ENCODE measurements at regions not wholly inside any gene's neighbourhood (a gene's known extent, or its start where the extent isn't known, plus 50 kb on each side); places are given as distances from the start of the nearest gene placed in this dataset.

DNA sequence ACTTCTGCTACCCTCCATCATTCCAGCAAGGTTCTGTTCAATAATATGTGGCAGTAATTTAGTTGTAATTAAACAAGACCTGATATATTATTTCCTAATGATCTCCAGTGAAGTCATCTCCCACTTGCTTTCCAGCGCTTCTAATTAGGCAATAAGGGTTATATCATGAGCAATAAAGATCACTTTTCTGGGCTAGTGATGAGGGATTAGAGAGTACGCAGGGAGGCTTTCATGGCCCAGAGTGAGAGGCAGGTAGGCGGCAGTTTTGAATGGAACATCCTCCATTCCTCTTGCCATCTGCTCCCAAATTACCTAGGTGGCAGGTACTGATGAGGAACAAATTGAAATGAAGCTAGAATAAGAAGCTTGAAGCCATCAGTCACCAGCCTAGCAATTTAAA lies 358.1 kb upstream of the SYT4 start:
- Histone ChIP-seq H3K4me2 (replicated peaks; ENCODE audit: low read depth, low read length, poor library complexity, severe bottlenecking) (no peak overlapping the region), H4K20me1 (ENCODE audit: control insufficient read depth, insufficient read depth, low read length, poor library complexity, severe bottlenecking) (no peaks in the 10 kb centered on the region), H3K9ac (ENCODE audit: low read length) (no peak overlapping the region), H2AFZ (ENCODE audit: insufficient read depth, low read depth, low read length, poor library complexity, severe bottlenecking) (no peak overlapping the region), H3K79me2 (ENCODE audit: control insufficient read depth, insufficient read depth, low read length) (no peaks in the 10 kb centered on the region), H3K9me3 (ENCODE audit: control extremely low read depth in 1 of 3, control insufficient read depth in 2 of 3, insufficient read depth in 1 of 3, low read length in 2 of 3) (no peaks in the 10 kb centered on the region), H3K27me3 (replicated peaks in 1 of 4; ENCODE audit: control extremely low read depth in 1 of 4, control insufficient read depth in 3 of 4, insufficient read depth in 4 of 4, low read length in 3 of 4) (no peaks in the 10 kb centered on the region), H3K27ac (ENCODE audit: low read length in 2 of 2) (no peak overlapping the region), H3K36me3 (replicated peaks in 1 of 2; ENCODE audit: control extremely low read depth in 1 of 2, control insufficient read depth in 1 of 2, extremely low read depth in 1 of 2, insufficient read depth in 2 of 2, low read length in 1 of 2) (no peaks in the 10 kb centered on the region), H3K4me3 (ENCODE audit: control extremely low read depth in 1 of 5, extremely low read depth in 1 of 5, insufficient read depth in 1 of 5, low read depth in 2 of 5, low read length in 4 of 5) (no peak overlapping the region), H3K4me1 (ENCODE audit: control insufficient read depth in 2 of 2, insufficient read depth in 2 of 2, low read length in 2 of 2) (no peaks in the 10 kb centered on the region)
- WGBS (ENCODE audit: insufficient coverage), result no CpG with 5 or more reads among the region's 3 CpGs
- DNase-seq (no peak), ATAC-seq (ENCODE audit: low read depth) (no peak)
- H3K9me3 Mint-ChIP-seq (ENCODE audit: insufficient read depth), result no peaks in the 10 kb centered on the region
- peaks cover under 1% of the 10 kb centered on the region for H3K27me3 Mint-ChIP-seq
- no peak overlapping the region for H3K27ac Mint-ChIP-seq
- TF ChIP-seq EZH2 (IDR thresholded peaks at IDR 0.05; ENCODE audit: borderline replicate concordance, insufficient read depth, low read depth, low read length, poor library complexity, severe bottlenecking), result no peak
- TF ChIP-seq, protein P1, sequence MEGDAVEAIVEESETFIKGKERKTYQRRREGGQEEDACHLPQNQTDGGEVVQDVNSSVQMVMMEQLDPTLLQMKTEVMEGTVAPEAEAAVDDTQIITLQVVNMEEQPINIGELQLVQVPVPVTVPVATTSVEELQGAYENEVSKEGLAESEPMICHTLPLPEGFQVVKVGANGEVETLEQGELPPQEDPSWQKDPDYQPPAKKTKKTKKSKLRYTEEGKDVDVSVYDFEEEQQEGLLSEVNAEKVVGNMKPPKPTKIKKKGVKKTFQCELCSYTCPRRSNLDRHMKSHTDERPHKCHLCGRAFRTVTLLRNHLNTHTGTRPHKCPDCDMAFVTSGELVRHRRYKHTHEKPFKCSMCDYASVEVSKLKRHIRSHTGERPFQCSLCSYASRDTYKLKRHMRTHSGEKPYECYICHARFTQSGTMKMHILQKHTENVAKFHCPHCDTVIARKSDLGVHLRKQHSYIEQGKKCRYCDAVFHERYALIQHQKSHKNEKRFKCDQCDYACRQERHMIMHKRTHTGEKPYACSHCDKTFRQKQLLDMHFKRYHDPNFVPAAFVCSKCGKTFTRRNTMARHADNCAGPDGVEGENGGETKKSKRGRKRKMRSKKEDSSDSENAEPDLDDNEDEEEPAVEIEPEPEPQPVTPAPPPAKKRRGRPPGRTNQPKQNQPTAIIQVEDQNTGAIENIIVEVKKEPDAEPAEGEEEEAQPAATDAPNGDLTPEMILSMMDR (IDR thresholded peaks at IDR 0.05), result no peak
- CTCF ChIA-PET, result interaction anchor here (1.0 kb wide), 1 partner anchor 13 kb away, joined by 3 read pairs; no protein-coding TSS in a partner anchor
- intact Hi-C loops (cut with micrococcal nuclease), result no loop called here
- no peak overlapping the region for H3K4me3 Mint-ChIP-seq
- POLR2A ChIA-PET, result no interaction called here
- no peaks in the 10 kb centered on the region for H3K4me1 Mint-ChIP-seq

DNA sequence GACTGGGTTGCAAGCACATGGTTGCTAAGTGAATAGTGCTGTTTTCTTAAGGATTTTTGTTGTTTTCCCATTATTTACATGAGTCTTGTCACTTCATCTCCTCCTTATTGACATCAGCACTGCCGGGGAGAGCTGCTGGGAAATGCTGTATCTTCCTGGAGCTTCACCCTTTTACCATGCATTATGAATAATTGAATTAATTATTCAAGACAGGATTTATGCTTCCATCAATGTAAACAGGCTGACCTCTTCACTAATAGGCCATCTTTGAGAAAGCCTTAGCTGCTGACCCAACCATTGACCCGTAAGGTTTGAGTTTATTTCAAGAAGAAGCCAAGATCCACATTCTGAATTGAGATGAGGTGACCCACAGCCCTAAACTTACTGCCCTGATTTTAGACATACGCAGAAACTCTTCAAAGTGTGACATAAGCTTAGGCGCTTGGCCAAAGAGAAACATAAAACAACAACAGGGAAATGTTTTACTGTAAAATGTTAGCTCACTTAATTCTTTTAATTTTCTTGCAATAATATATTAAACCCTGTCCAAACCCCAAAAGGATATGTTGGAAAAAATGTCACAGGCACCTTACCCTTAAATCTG lies 365.5 kb upstream of the SYT4 start:
- H2AFZ ChIP-seq (ENCODE audit: insufficient read depth, low read depth, low read length, poor library complexity, severe bottlenecking), result no peak overlapping the region
- ChIA-PET CTCF (no interaction called here), POLR2A (no interaction called here)
- H3K36me3 ChIP-seq (replicated peaks in 1 of 2; ENCODE audit: control extremely low read depth in 1 of 2, control insufficient read depth in 1 of 2, extremely low read depth in 1 of 2, insufficient read depth in 2 of 2, low read length in 1 of 2), result no peaks in the 10 kb centered on the region
- no peaks in the 10 kb centered on the region for H3K4me1 ChIP-seq (ENCODE audit: control insufficient read depth in 2 of 2, insufficient read depth in 2 of 2, low read length in 2 of 2)
- WGBS (ENCODE audit: insufficient coverage), result no CpG with 5 or more reads among the region's 4 CpGs
- DNase-seq (no peak), ATAC-seq (ENCODE audit: low read depth) (no peak)
- TF ChIP-seq EZH2 (IDR thresholded peaks at IDR 0.05; ENCODE audit: borderline replicate concordance, insufficient read depth, low read depth, low read length, poor library complexity, severe bottlenecking), result no peak
- TF ChIP-seq, protein P1 (IDR thresholded peaks at IDR 0.05), result no peak
- Mint-ChIP-seq H3K27ac (no peak overlapping the region), H3K9me3 (ENCODE audit: insufficient read depth) (peaks cover 6% of the 10 kb centered on the region), H3K4me3 (no peak overlapping the region), H3K4me1 (no peaks in the 10 kb centered on the region), H3K27me3 (peaks cover 9% of the 10 kb centered on the region)
- no peak overlapping the region for H3K4me3 ChIP-seq (ENCODE audit: control extremely low read depth in 1 of 5, extremely low read depth in 1 of 5, insufficient read depth in 1 of 5, low read depth in 2 of 5, low read length in 4 of 5)
- no peaks in the 10 kb centered on the region for H3K27me3 ChIP-seq (replicated peaks in 1 of 4; ENCODE audit: control extremely low read depth in 1 of 4, control insufficient read depth in 3 of 4, insufficient read depth in 4 of 4, low read length in 3 of 4)
- intact Hi-C loops (cut with micrococcal nuclease), result no loop called here
- no peaks in the 10 kb centered on the region for H4K20me1 ChIP-seq (ENCODE audit: control insufficient read depth, insufficient read depth, low read length, poor library complexity, severe bottlenecking)
- no peak overlapping the region for H3K27ac ChIP-seq (ENCODE audit: low read length in 2 of 2)
- no peak overlapping the region for H3K9ac ChIP-seq (ENCODE audit: low read length)
- no peaks in the 10 kb centered on the region for H3K79me2 ChIP-seq (ENCODE audit: control insufficient read depth, insufficient read depth, low read length)
- H3K4me2 ChIP-seq (replicated peaks; ENCODE audit: low read depth, low read length, poor library complexity, severe bottlenecking), result no peak overlapping the region
- H3K9me3 ChIP-seq (ENCODE audit: control extremely low read depth in 1 of 3, control insufficient read depth in 2 of 3, insufficient read depth in 1 of 3, low read length in 2 of 3), result no peaks in the 10 kb centered on the region

Data from B cell (primary cell).